H1 (cell line): ENCODE measurements at regions not wholly inside any gene's neighbourhood (a gene's known extent, or its start where the extent isn't known, plus 50 kb on each side); places are given as distances from the start of the nearest gene placed in this dataset.

Experiments used
- CTCF ChIA-PET: fragments of 300-600 bp; sonication (Branson Sonifier 250); formaldehyde crosslinking; loops from one replicate; lab custom pipeline; 2021; ENCODE audit not compliant: partially characterized antibody; lab: Charles Lee
- POLR2A ChIA-PET: fragments of 300-600 bp; sonication (Branson Sonifier 250); formaldehyde crosslinking; loops from one replicate; lab custom pipeline; 2021; ENCODE audit warnings: inconsistent platforms; ENCODE audit not compliant: partially characterized antibody; lab: Charles Lee
- DNase-seq, 2 experiments: peaks; one replicate each; pipeline versions ENCODE4 v3.0.0 to v3.0.0-alpha.2; 2010 to 2022; ENCODE audit warnings: low spot score in 2 of 2, low read depth in 1 of 2, mixed read lengths in 1 of 2
- FAIRE-seq: peaks from 2 replicates; lab custom pipeline; 2011; peaks lifted over from hg19 to GRCh38; lab: Jason Lieb, UNC
- H2AFZ ChIP-seq: 2 replicates; pipeline ENCODE4 v1.8.1; 2012; ENCODE audit warnings: low read length, inconsistent platforms
- H2AK5ac ChIP-seq: 2 replicates; pipeline ENCODE4 v1.6.1; 2013; ENCODE audit warnings: low read depth, low read length
- H2BK120ac ChIP-seq: replicated peaks from 2 replicates; pipeline ENCODE3; 2013; ENCODE audit warnings: low read depth, low read length, inconsistent platforms
- H2BK12ac ChIP-seq: 2 replicates; pipeline ENCODE4 v1.6.1; 2013; ENCODE audit warnings: low read depth, low read length
- H2BK15ac ChIP-seq: 2 replicates; pipeline ENCODE4 v1.6.1; 2013; ENCODE audit warnings: low read length
- H2BK20ac ChIP-seq: 2 replicates; pipeline ENCODE4 v1.6.1; 2013; ENCODE audit warnings: low read length
- H2BK5ac ChIP-seq: 2 replicates; pipeline ENCODE4 v1.6.1; 2013; ENCODE audit warnings: low read depth, low read length
- H3K14ac ChIP-seq: 2 replicates; pipeline ENCODE4 v1.6.1; 2013; ENCODE audit warnings: inconsistent platforms; ENCODE audit not compliant: insufficient read length
- H3K18ac ChIP-seq: 2 replicates; pipeline ENCODE4 v1.6.1; 2013; ENCODE audit warnings: low read length; ENCODE audit errors: extremely low read depth
- H3K23ac ChIP-seq: 2 replicates; pipeline ENCODE4 v1.6.1; 2013; ENCODE audit warnings: inconsistent platforms; ENCODE audit not compliant: insufficient read length
- H3K23me2 ChIP-seq: 2 replicates; pipeline ENCODE4 v1.6.1; 2013; ENCODE audit warnings: low read depth, low read length
- H3K27ac ChIP-seq: 2 replicates; pipeline ENCODE4 v1.6.1; 2011; ENCODE audit warnings: low read depth, low read length, inconsistent platforms
- H3K27me3 ChIP-seq, 4 experiments: replicated peaks in 1 of 4; 1 replicate in 1 of 4; 2 replicates in 3 of 4; pipeline versions ENCODE4 v1.6.1 to v1.8.1; 2011 to 2013; ENCODE audit warnings: low read length in 3 of 4, mild to moderate bottlenecking in 3 of 4, inconsistent platforms in 2 of 4, mixed read lengths in 2 of 4, moderate library complexity in 1 of 4; ENCODE audit not compliant: control insufficient read depth in 3 of 4, insufficient read depth in 3 of 4; ENCODE audit errors: extremely low read depth in 1 of 4
- H3K36me3 ChIP-seq, 4 experiments: 2 replicates each; pipeline versions ENCODE4 v1.6.1 to v1.8.1; 2011 to 2013; ENCODE audit warnings: mild to moderate bottlenecking in 4 of 4, low read length in 3 of 4, moderate library complexity in 2 of 4, control low read depth in 1 of 4, inconsistent platforms in 1 of 4; ENCODE audit not compliant: insufficient read depth in 4 of 4, control insufficient read depth in 2 of 4
- H3K4ac ChIP-seq: replicated peaks from 2 replicates; pipeline ENCODE3; 2013; ENCODE audit warnings: low read length, low read depth, mixed read lengths, inconsistent platforms; ENCODE audit not compliant: insufficient read length
- H3K4me1 ChIP-seq, 4 experiments: replicated peaks in 1 of 4; 1 replicate in 1 of 4; 2 replicates in 3 of 4; pipeline versions ENCODE4 v1.6.1 to v1.8.1; 2011 to 2013; ENCODE audit warnings: low read length in 3 of 4, inconsistent platforms in 2 of 4, mixed read lengths in 1 of 4; ENCODE audit not compliant: insufficient read depth in 4 of 4, control insufficient read depth in 3 of 4
- H3K4me2 ChIP-seq, 2 experiments: 2 replicates each; pipeline versions ENCODE4 v1.6.1 to v1.8.1; 2011 to 2013; ENCODE audit warnings: low read depth in 2 of 2, low read length in 2 of 2, control low read depth in 1 of 2, inconsistent platforms in 1 of 2, mild to moderate bottlenecking in 1 of 2; ENCODE audit not compliant: insufficient read depth in 1 of 2
- H3K4me3 ChIP-seq, 4 experiments: fragments of 200-600, 300-600 bp in 1 of 4; sonication (generic), shearing (Covaris generic), sonication (Bioruptor Twin) in 1 of 4; 2 replicates each; pipeline versions ENCODE4 v1.5.1 to v1.8.1; 2011 to 2016; ENCODE audit warnings: low read length in 4 of 4, low read depth in 3 of 4, control low read depth in 2 of 4, inconsistent platforms in 2 of 4, mild to moderate bottlenecking in 2 of 4, mixed read lengths in 1 of 4, moderate library complexity in 1 of 4; ENCODE audit not compliant: insufficient read depth in 2 of 4; ENCODE audit errors: extremely low read depth in 1 of 4
- H3K56ac ChIP-seq: replicated peaks from 2 replicates; pipeline ENCODE3; 2013; ENCODE audit warnings: low read depth, mild to moderate bottlenecking, mixed read lengths, low read length, inconsistent platforms; ENCODE audit not compliant: insufficient read length
- H3K79me1 ChIP-seq: 2 replicates; pipeline ENCODE4 v1.6.1; 2013; ENCODE audit warnings: low read depth, low read length, control low read depth
- H3K79me2 ChIP-seq, 2 experiments: 2 replicates each; pipeline versions ENCODE4 v1.6.1 to v1.8.1; 2012 to 2013; ENCODE audit warnings: low read length in 2 of 2, mild to moderate bottlenecking in 2 of 2, inconsistent platforms in 1 of 2; ENCODE audit not compliant: insufficient read depth in 2 of 2, control insufficient read depth in 1 of 2
- H3K9ac ChIP-seq, 4 experiments: replicated peaks in 1 of 4; 1 replicate in 1 of 4; 2 replicates in 3 of 4; pipeline versions ENCODE4 v1.6.1 to v1.8.1; 2011 to 2013; ENCODE audit warnings: low read depth in 3 of 4, low read length in 3 of 4, control low read depth in 2 of 4, mild to moderate bottlenecking in 2 of 4, moderate library complexity in 2 of 4, inconsistent platforms in 1 of 4; ENCODE audit errors: extremely low read depth in 1 of 4
- H3K9me3 ChIP-seq, 2 experiments: 2 replicates each; pipeline versions ENCODE4 v1.6.1 to v1.8.1; 2012 to 2013; ENCODE audit warnings: mild to moderate bottlenecking in 2 of 2, moderate library complexity in 2 of 2, control low read depth in 1 of 2, inconsistent platforms in 1 of 2, low read depth in 1 of 2, low read length in 1 of 2, mixed read lengths in 1 of 2; ENCODE audit not compliant: insufficient read depth in 2 of 2
- H4K20me1 ChIP-seq, 2 experiments: replicated peaks in 1 of 2; 2 replicates each; pipeline versions ENCODE3 to v1.8.1; 2011 to 2013; ENCODE audit warnings: inconsistent platforms in 2 of 2, low read length in 2 of 2, mild to moderate bottlenecking in 1 of 2; ENCODE audit not compliant: insufficient read depth in 2 of 2, control insufficient read depth in 1 of 2
- H4K5ac ChIP-seq: 2 replicates; pipeline ENCODE4 v1.6.1; 2013; ENCODE audit warnings: low read length, low read depth, mixed read lengths, inconsistent platforms; ENCODE audit not compliant: insufficient read length
- H4K8ac ChIP-seq: 2 replicates; pipeline ENCODE4 v1.8.0; 2013; ENCODE audit warnings: mild to moderate bottlenecking, moderate library complexity, low read length, inconsistent platforms; ENCODE audit not compliant: insufficient read depth; ENCODE audit errors: extremely low read depth
- H4K91ac ChIP-seq: replicated peaks from 2 replicates; pipeline ENCODE3; 2013; ENCODE audit warnings: low read length, mixed read lengths, inconsistent platforms; ENCODE audit not compliant: insufficient read length
- CHD1 ChIP-seq: IDR thresholded peaks from 2 replicates; pipeline ENCODE4 v1.6.1; 2012; ENCODE audit warnings: low read depth, low read length, improper control_type of control experiment
- CHD2 ChIP-seq: IDR thresholded peaks from 2 replicates; pipeline ENCODE4 v1.6.1; 2012; ENCODE audit warnings: low read length, improper control_type of control experiment
- MAFK ChIP-seq: IDR thresholded peaks from 2 replicates; pipeline ENCODE4 v1.6.1; 2012; ENCODE audit warnings: low read depth, mild to moderate bottlenecking, improper control_type of control experiment, low read length
- YY1 ChIP-seq: IDR thresholded peaks from 2 replicates; pipeline ENCODE4 v1.6.1; 2011; ENCODE audit warnings: low read depth, mild to moderate bottlenecking, low read length
- WGBS, 2 experiments: shearing (Covaris generic) in 1 of 2; methylation state at CpG; one replicate each; pipeline versions ENCODE4 v1.1.6 to v1.1.7; 2013 to 2015; ENCODE audit warnings: low lambda C conversion rate in 2 of 2, mixed read lengths in 2 of 2, inconsistent platforms in 1 of 2, low coverage in 1 of 2, missing lambda C conversion rate in 1 of 2; ENCODE audit not compliant: insufficient replicate concordance in 2 of 2, insufficient coverage in 1 of 2, insufficient read length in 1 of 2; ENCODE audit errors: extremely low coverage in 1 of 2, missing lambda C conversion rate in 1 of 2; 5-methylcytosine and 5-hydroxymethylcytosine counted together

- H4K20me1 ChIP-seq, result no peaks in the 10 kb centered on the region
- no peaks in the 10 kb centered on the region for H3K9me3 ChIP-seq
- no peak overlapping the region for H3K18ac ChIP-seq
- peaks cover 0 to 11% (median 2%) of the 10 kb centered on the region in 4 experiments; a peak in 2 of 7 replicates for H3K4me1 ChIP-seq
- no peak overlapping the region for H3K23ac ChIP-seq
- no peak overlapping the region for H2BK5ac ChIP-seq
- no peaks in the 10 kb centered on the region for H3K79me1 ChIP-seq
- TF ChIP-seq CHD2 (no peak), MAFK (no peak), YY1 (0 out of 2 replicates have a peak, but pooled peaks have one; percentile 19), CHD1 (no peak)
- no peak for DNase-seq
- H4K5ac ChIP-seq, result no peak overlapping the region
- H2AFZ ChIP-seq, result no peak overlapping the region
- no peak overlapping the region for H2BK12ac ChIP-seq
- WGBS, 2 experiments, result 88% methylated on average over 10 of the region's 10 CpGs; no CpG with 5 or more reads in 1 of the 2 experiments
- ChIA-PET POLR2A (interaction anchor here (0.9 kb wide), 1 partner anchor 14 kb away, joined by 3 read pairs; no protein-coding TSS in a partner anchor), CTCF (interaction anchor here (1.0 to 1.5 kb wide), 6 partner anchors 12 to 393 kb away, joined by 3 to 4 read pairs (median 4); no protein-coding TSS in a partner anchor)
- no peak overlapping the region for H2BK20ac ChIP-seq
- peaks cover 0 to 12% of the 10 kb centered on the region in 2 experiments; a peak in 1 of 4 replicates for H3K79me2 ChIP-seq
- H2BK120ac ChIP-seq, result no peak overlapping the region
- H4K91ac ChIP-seq, result no peak overlapping the region
- no peak overlapping the region for H3K4ac ChIP-seq
- H3K9ac ChIP-seq, result no peak overlapping the region
- no peaks in the 10 kb centered on the region for H3K27me3 ChIP-seq
- no peak overlapping the region for H2BK15ac ChIP-seq
- no peak overlapping the region for H2AK5ac ChIP-seq
- no peak overlapping the region for H3K4me3 ChIP-seq
- H3K23me2 ChIP-seq, result no peaks in the 10 kb centered on the region
- no peak for FAIRE-seq
- H3K27ac ChIP-seq, result no peak overlapping the region
- H3K4me2 ChIP-seq, result no peak overlapping the region
- no peak overlapping the region for H3K56ac ChIP-seq
- no peaks in the 10 kb centered on the region; a peak in 2 of 8 replicates for H3K36me3 ChIP-seq
- H3K14ac ChIP-seq, result no peak overlapping the region
- no peak overlapping the region for H4K8ac ChIP-seq
Measured at GRCh38 chr7:131071786-131072504, 255.7 kb upstream of the MKLN1 start.
